H9 (cell line): ENCODE measurements at regions not wholly inside any gene's neighbourhood (a gene's known extent, or its start where the extent isn't known, plus 50 kb on each side); places are given as distances from the start of the nearest gene placed in this dataset.

ENCODE experiments used
- DNase-seq: peaks from one replicate; pipeline ENCODE4 v3.0.0-alpha.2; 2017
- H2AFZ ChIP-seq: one replicate; pipeline ENCODE4 v1.6.1; 2013; ENCODE audit warnings: mild to moderate bottlenecking, low read length, control low read depth, moderate library complexity
- H2AK5ac ChIP-seq: 2 replicates; pipeline ENCODE4 v1.6.1; 2013; ENCODE audit warnings: low read length, control low read depth, mixed read lengths; ENCODE audit not compliant: insufficient read length
- H2BK120ac ChIP-seq: one replicate; pipeline ENCODE4 v1.6.1; 2013; ENCODE audit warnings: low read depth, mild to moderate bottlenecking, low read length, control low read depth, inconsistent platforms; ENCODE audit not compliant: poor library complexity, severe bottlenecking
- H2BK12ac ChIP-seq: 2 replicates; pipeline ENCODE4 v1.6.1; 2013; ENCODE audit warnings: low read length, control low read depth, mixed read lengths, low read depth; ENCODE audit not compliant: insufficient read length
- H2BK15ac ChIP-seq: 2 replicates; pipeline ENCODE4 v1.6.1; 2013; ENCODE audit warnings: low read depth, low read length, control low read depth
- H2BK20ac ChIP-seq: one replicate; pipeline ENCODE4 v1.6.1; 2013; ENCODE audit warnings: low read depth, mild to moderate bottlenecking, low read length, control low read depth, inconsistent platforms; ENCODE audit not compliant: poor library complexity, severe bottlenecking
- H2BK5ac ChIP-seq: 2 replicates; pipeline ENCODE4 v1.6.1; 2013; ENCODE audit warnings: low read length, control low read depth, mixed read lengths; ENCODE audit not compliant: insufficient read length
- H3K14ac ChIP-seq: 2 replicates; pipeline ENCODE4 v1.6.1; 2013; ENCODE audit warnings: low read length, control low read depth; ENCODE audit not compliant: insufficient read depth
- H3K18ac ChIP-seq: 2 replicates; pipeline ENCODE4 v1.6.1; 2013; ENCODE audit warnings: low read depth, mild to moderate bottlenecking, mixed read lengths, low read length, control low read depth; ENCODE audit not compliant: insufficient read length
- H3K23ac ChIP-seq: 2 replicates; pipeline ENCODE4 v1.6.1; 2013; ENCODE audit warnings: low read length, control low read depth, mixed read lengths, low read depth; ENCODE audit not compliant: insufficient read length
- H3K23me2 ChIP-seq: 2 replicates; pipeline ENCODE4 v1.6.1; 2013; ENCODE audit warnings: low read depth, mild to moderate bottlenecking, mixed read lengths, low read length, control low read depth; ENCODE audit not compliant: insufficient read length, poor library complexity, severe bottlenecking
- H3K27ac ChIP-seq: 2 replicates; pipeline ENCODE4 v1.5.1; 2013; ENCODE audit warnings: low read length, control low read depth, mixed read lengths, low read depth; ENCODE audit not compliant: insufficient read length
- H3K27me3 ChIP-seq: 2 replicates; pipeline ENCODE4 v1.6.1; 2013; ENCODE audit warnings: low read length, control low read depth, inconsistent platforms; ENCODE audit not compliant: insufficient read depth
- H3K4ac ChIP-seq: 2 replicates; pipeline ENCODE4 v1.6.1; 2013; ENCODE audit warnings: low read depth, mild to moderate bottlenecking, control low read depth, inconsistent platforms, low read length, moderate library complexity
- H3K4me1 ChIP-seq: 2 replicates; pipeline ENCODE4 v1.6.1; 2013; ENCODE audit warnings: low read length, control low read depth, inconsistent platforms; ENCODE audit not compliant: insufficient read depth
- H3K4me2 ChIP-seq: 2 replicates; pipeline ENCODE4 v1.6.1; 2013; ENCODE audit warnings: low read length, control low read depth, mixed read lengths; ENCODE audit not compliant: insufficient read length, insufficient read depth
- H3K56ac ChIP-seq: 2 replicates; pipeline ENCODE4 v1.6.1; 2013; ENCODE audit warnings: low read depth, mild to moderate bottlenecking, mixed read lengths, low read length, control low read depth; ENCODE audit not compliant: insufficient read length
- H3K79me1 ChIP-seq: 2 replicates; pipeline ENCODE4 v1.6.1; 2013; ENCODE audit warnings: low read depth, mild to moderate bottlenecking, moderate library complexity, low read length, control low read depth, inconsistent platforms; ENCODE audit not compliant: insufficient read depth, poor library complexity, severe bottlenecking
- H3K79me2 ChIP-seq: 2 replicates; pipeline ENCODE4 v1.6.1; 2013; ENCODE audit warnings: low read length, control low read depth, inconsistent platforms; ENCODE audit not compliant: insufficient read depth
- H3K9ac ChIP-seq: 2 replicates; pipeline ENCODE4 v1.6.1; 2013; ENCODE audit warnings: low read length, control low read depth, mixed read lengths; ENCODE audit not compliant: insufficient read length; ENCODE audit errors: extremely low read depth
- H3K9me3 ChIP-seq: one replicate; pipeline ENCODE4 v1.6.1; 2013; ENCODE audit warnings: low read depth, low read length, inconsistent platforms; ENCODE audit not compliant: control insufficient read depth
- H3T11ph ChIP-seq: one replicate; pipeline ENCODE4 v1.6.1; 2013; ENCODE audit warnings: mild to moderate bottlenecking, low read length, control low read depth, inconsistent platforms
- H4K20me1 ChIP-seq: one replicate; pipeline ENCODE4 v1.6.1; 2013; ENCODE audit not compliant: control insufficient read depth, insufficient read length, insufficient read depth
- H4K5ac ChIP-seq: 2 replicates; pipeline ENCODE4 v1.6.1; 2013; ENCODE audit warnings: low read depth, mild to moderate bottlenecking, mixed read lengths, low read length, control low read depth; ENCODE audit not compliant: insufficient read length
- H4K8ac ChIP-seq: replicated peaks from 2 replicates; pipeline ENCODE4 v1.6.1; 2013; ENCODE audit warnings: low read length, control low read depth, mixed read lengths, low read depth; ENCODE audit not compliant: insufficient read length
- H4K91ac ChIP-seq: 2 replicates; pipeline ENCODE4 v1.6.1; 2013; ENCODE audit warnings: low read depth, mild to moderate bottlenecking, moderate library complexity, mixed read lengths, low read length, control low read depth; ENCODE audit not compliant: insufficient read length
- H3K27ac Mint-ChIP-seq, 3 experiments: 2 replicates in 2 of 3; 3 replicates in 1 of 3; pipeline ENCODE4 v1.8.0; 2020 to 2021; ENCODE audit warnings: mixed read lengths in 3 of 3, mild to moderate bottlenecking in 1 of 3, moderate library complexity in 1 of 3
- H3K27me3 Mint-ChIP-seq: 2 replicates; pipeline ENCODE4 v1.8.0; 2021; ENCODE audit warnings: low read depth, mild to moderate bottlenecking, moderate library complexity, mixed read lengths
- H3K36me3 Mint-ChIP-seq, 3 experiments: 2 replicates in 2 of 3; 3 replicates in 1 of 3; pipeline ENCODE4 v1.8.0; 2020 to 2021; ENCODE audit warnings: low read depth in 3 of 3, mixed read lengths in 3 of 3; ENCODE audit not compliant: insufficient read depth in 1 of 3
- H3K4me1 Mint-ChIP-seq, 2 experiments: 2 replicates each; pipeline ENCODE4 v1.8.0; 2020; ENCODE audit warnings: mixed read lengths in 2 of 2
- H3K4me3 Mint-ChIP-seq, 2 experiments: 2 replicates in 1 of 2; 3 replicates in 1 of 2; pipeline ENCODE4 v1.8.0; 2020 to 2021; ENCODE audit warnings: mild to moderate bottlenecking in 2 of 2, mixed read lengths in 2 of 2, moderate library complexity in 1 of 2
- H3K9me3 Mint-ChIP-seq, 2 experiments: 2 replicates in 1 of 2; 3 replicates in 1 of 2; pipeline ENCODE4 v1.8.0; 2020; ENCODE audit warnings: mild to moderate bottlenecking in 2 of 2, mixed read lengths in 2 of 2, moderate library complexity in 1 of 2
- CTCF ChIP-seq: fragments of 200-600 bp; sonication (generic); conservative IDR thresholded peaks from 3 replicates; pipeline ENCODE4 v1.8.0; 2021; ENCODE audit warnings: antibody characterized with exemption, mild to moderate bottlenecking
- WGBS: extraction: QIAGEN DNeasy Blood & Tissue Kit; methylation state at CpG from one replicate; pipeline ENCODE4 v1.1.7; 2013; ENCODE audit warnings: missing lambda C conversion rate, low lambda C conversion rate, mixed read lengths; ENCODE audit not compliant: insufficient read length; ENCODE audit errors: extremely low coverage; 5-methylcytosine and 5-hydroxymethylcytosine counted together

- Histone ChIP-seq H3K4me2 (no peak overlapping the region), H3K9ac (no peak overlapping the region), H2AK5ac (no peak overlapping the region), H2BK120ac (no peak overlapping the region), H3K4me1 (no peaks in the 10 kb centered on the region), H3K79me2 (no peaks in the 10 kb centered on the region), H2BK15ac (no peak overlapping the region), H4K5ac (no peak overlapping the region), H3K18ac (no peak overlapping the region), H3K4ac (no peak overlapping the region), H3K27me3 (no peaks in the 10 kb centered on the region), H2BK5ac (no peak overlapping the region), H4K8ac (no peak overlapping the region), H3K27ac (no peak overlapping the region), H3K79me1 (no peaks in the 10 kb centered on the region), H3K56ac (no peak overlapping the region), H2BK20ac (no peak overlapping the region), H2AFZ (no peak overlapping the region), H3K14ac (no peak overlapping the region), H3K9me3 (no peaks in the 10 kb centered on the region), H4K20me1 (no peaks in the 10 kb centered on the region), H3T11ph (no peak overlapping the region), H2BK12ac (no peak overlapping the region), H3K23me2 (no peaks in the 10 kb centered on the region), H3K23ac (no peak overlapping the region), H4K91ac (no peak overlapping the region)
- no CpG with 5 or more reads among the region's 1 CpG for WGBS
- H3K27me3 Mint-ChIP-seq, result no peaks in the 10 kb centered on the region
- DNase-seq, result no peak
- H3K36me3 Mint-ChIP-seq, result no peaks in the 10 kb centered on the region
- no peak overlapping the region for H3K4me3 Mint-ChIP-seq
- no peak overlapping the region for H3K27ac Mint-ChIP-seq
- H3K4me1 Mint-ChIP-seq, result no peaks in the 10 kb centered on the region
- no peaks in the 10 kb centered on the region for H3K9me3 Mint-ChIP-seq
- no peak for TF ChIP-seq CTCF
Observed at GRCh38 chr13:73416093-73416492, 357.3 kb downstream of the KLF5 start.
